GM21619 (cell line): ENCODE measurements at regions not wholly inside any gene's neighbourhood (a gene's known extent, or its start where the extent isn't known, plus 50 kb on each side); places are given as distances from the start of the nearest gene placed in this dataset.

Experiments used
- ATAC-seq: cut with Tn5 transposase; IDR thresholded peaks from one replicate; pipeline ENCODE4 v1.9.1; 2021; ENCODE audit not compliant: unreplicated experiment

DNA sequence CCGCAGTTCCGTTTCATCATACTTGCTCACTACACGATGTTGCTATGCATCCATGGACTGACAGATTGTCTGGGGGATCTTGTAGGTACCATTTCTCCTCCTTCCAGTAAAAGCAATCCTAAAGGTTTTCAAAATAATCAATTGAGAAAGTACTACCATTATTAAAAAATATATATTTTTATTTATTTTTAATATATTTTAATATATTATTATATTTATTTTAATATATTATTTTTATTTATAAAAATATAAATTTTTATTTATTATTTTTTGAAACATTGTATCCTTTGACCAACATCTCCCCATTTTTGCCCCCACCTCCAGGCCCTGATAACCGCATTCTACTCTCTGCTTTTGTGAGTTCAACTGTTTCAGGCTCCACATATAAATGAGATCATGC is 237.6 kb upstream of the IRX4 start:
- ATAC-seq = no peak

DNA sequence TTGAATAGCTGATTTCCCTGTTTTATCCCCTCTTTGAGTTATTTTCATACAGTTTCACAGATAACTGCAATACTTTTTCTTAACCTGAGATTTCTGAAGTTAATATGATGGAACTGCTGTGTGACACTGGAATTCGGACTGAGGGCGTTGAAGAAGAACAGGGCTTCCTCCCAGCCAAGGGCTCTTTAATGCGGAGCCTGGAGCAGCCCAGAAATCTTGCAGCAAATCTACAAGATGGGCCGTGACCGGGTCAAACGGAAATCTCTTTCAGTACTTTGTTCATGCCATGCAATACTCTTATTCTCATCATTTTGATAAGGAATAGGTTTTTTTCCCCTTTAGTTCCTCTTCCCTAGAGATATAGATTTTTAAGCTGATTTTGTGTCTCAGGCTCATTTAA is 236.8 kb upstream of the IRX4 start:
- ATAC-seq = no peak

DNA sequence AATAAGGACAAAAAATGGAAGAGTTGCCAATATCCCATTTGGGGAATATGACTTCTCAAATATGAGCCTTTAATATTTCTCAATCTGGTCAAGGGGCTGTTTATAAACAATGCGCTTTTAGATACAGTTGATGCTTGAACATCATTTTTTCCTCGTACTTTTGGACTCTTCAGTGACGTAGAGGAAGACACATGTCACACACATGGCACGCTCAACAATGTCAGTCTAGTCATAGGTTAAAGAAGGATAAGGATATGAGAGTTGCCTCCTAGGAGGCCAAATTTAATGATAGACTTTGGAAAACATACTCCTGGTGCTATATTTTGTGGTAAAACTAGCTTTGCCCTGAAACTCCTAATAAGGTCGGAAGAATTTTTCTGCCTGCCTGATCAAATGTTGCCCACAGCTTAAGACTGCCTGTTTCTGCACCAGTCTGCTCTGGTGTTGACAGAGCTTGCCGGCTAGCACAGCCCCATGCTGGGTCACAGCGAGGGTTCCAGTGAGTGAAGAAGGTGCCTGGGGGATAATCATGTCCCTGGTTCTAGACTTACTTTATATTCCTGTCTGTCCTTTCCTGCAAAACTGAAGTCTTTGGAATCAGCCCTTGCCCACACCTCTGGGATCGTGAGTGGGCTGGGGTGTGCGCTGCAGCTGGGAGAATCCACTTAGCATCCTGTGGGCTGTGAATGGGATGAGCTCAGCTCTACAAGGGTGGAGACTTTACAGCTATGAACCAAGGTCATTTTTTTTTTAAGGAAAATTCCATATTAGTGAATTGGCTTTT is 230.8 kb upstream of the IRX4 start:
- ATAC-seq = no peak

DNA sequence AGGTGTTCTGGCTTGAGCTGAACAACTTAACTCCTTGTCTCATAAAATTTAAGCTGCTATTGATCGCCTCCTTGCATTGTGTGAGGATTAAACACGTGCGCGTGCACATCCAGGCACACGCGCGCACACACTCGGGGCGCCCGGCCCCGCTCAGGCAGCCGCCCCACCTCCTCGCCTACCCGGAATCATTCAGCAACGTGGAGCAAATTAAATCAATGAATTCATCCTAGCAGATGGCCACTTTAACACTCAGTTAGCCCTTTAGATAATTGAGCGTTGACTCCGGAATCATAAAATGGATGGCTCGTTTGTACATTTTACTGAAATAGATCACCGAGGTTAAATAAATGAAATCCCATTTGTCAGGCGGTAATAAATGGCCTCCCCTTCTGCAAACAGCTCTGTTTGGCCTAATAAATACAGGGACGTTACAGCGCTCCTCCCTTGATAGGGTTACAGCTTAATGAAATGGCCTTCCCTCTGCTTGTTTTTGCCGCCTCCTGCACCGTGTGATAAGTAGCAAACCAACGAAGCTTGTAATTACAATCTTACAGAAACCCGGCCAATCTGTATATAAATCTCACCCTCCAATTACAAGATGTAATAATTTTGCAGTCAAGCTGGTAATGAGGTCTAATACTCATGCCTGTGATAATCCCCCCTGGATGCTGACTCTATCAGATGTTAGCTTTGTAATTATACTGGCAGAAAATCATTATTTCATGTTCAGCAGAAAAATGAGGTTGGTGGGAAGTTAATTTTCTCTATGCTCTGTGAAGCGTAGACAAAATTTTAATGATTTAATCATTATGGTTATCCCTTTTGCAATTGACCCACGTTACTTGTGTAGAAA is 229.7 kb upstream of the IRX4 start:
- ATAC-seq = no peak

DNA sequence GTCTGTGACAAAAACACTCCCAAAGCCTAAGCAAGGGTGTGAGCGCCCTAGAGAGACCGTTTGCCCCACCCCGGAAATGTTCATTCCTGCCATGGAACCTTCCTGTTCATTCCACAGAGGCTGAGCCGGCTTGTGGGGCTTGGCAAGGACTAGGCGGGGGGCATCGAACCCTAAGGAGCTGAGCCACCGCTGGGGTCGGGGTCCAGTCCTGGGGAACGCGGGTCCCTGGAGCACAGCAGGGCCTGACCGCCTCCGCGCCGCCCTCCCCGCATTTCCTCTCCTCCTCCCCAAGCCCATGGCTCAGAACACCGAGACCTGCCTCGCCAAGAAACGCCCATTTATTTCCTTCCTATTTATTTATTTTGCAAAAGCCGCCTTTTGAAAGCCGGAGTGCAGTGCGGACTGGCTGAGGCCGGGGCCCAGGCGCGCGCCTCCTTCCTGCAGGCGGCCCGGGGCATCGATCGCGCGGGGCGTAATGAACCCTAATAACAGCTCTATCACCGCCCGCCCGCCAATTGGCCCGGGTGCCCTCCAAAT is 228.9 kb upstream of the IRX4 start:
- ATAC-seq = no peak

DNA sequence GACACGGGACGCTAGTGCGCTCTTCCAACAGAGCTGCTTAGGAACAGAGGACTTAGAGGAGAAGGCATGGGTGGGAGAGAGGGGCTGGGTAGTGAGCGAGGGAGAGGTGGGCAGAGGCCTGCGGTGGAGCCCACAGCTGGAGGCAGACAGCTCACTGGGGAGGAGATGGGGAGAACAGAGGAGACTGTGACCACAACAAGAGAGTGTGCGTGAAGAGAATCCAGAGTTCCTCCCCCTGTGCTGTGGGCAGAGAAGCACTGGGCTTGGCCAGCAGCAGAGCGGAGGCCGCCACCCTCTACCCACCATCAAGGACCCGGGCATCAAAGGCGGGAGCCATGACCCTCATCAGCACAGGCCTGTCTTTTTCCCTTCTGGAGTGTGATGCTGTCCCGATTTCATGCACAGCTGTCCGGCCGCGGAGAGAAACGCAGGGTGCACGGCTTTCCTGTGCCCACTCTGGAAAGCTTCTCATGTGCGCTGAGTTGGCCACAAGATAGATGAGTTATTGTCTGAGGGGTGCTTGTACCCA is 228.3 kb upstream of the IRX4 start:
- ATAC-seq = no peak

DNA sequence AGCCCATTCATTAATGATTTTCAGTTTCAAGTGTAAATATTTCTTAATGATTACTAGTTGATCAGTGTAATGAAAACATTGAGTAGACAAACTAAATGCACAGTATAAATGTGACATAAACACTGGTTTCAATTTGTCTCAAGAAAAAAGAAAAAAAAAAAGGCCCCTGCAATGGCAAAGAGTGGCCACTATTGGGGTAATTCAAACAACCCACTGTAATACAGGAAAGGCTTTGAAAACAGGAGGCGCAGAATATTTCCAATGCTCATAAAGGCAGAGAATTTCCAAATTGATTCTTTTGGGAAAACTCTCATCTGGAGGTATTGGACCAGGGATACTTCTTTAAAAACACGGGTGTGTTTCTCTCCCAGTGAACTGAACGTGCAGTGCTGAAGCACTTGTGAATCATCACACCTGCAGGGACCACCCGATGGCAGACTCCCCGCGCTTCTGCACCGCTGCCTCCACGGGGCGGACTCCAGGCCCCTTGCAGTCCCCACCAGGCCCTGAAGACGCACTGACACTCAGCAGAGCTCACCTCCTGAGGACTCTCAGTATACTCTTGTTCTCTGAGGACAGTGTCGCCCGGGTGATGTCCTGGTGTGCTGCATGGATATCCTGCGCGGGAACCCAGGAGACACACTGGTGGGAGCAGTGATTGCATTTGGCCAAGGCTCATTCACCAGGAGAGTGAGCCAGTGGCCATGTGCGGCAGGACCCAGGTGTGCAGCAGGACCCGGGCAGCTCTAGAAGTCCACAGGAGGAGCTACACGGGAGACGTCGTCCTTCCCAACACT is 227.6 kb upstream of the IRX4 start:
- no peak for ATAC-seq

DNA sequence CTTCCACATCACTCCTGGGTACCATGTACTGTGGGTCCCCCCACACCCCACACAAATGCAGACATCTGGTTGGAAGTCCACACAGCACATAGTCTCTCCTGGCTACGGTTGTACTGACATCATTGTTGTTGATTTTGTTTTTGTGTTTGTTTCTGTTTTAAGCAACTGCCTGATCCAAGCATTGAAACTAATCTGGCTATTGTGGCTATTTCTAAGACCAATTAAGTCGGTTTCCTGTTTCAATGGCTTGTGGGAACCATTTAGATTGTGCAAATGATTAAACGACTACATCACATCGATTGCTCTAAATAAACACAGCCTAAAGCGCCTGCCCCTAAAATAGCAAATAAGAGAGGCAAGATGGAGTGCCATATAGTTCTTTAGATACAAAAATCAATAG is 226.8 kb upstream of the IRX4 start:
- ATAC-seq = no peak

DNA sequence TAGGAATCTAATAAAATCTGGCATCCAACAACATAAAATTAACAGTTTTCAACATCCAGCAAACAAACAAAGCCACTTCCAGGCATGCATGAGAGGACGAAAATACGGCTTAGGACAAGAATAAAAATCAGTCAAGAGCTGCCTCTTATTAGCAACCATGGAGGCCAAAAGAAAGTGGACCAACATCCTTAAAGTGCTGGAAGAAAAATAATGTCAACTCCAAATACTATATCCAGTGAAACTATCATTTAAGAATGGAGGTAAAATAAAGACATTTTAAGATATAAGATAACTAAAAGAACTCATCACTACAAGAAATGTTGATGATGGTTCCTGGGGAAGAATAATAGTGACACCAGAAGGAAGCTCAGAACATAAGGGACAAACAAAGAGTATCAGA is 224.0 kb upstream of the IRX4 start:
- ATAC-seq = no peak

DNA sequence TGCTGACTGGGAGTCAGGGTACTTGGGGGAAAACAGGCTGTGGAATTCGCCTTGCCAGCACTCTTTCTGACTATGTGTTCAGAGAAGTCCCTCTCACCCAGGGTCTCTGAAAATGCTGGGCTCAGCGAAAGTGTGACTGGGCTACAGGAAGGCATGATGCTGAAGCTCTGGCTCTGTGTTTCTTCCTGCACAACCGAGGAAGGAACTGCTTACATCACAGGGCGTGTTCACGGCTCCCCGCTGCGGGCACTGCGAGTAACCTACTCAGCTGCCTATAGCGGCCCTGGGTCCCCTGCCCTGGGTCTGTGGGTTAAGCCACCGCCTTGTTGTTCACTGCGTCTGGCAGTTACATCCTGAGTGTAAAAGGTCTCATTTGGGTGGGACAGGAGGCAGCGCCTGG is 222.4 kb upstream of the IRX4 start:
- no peak for ATAC-seq

DNA sequence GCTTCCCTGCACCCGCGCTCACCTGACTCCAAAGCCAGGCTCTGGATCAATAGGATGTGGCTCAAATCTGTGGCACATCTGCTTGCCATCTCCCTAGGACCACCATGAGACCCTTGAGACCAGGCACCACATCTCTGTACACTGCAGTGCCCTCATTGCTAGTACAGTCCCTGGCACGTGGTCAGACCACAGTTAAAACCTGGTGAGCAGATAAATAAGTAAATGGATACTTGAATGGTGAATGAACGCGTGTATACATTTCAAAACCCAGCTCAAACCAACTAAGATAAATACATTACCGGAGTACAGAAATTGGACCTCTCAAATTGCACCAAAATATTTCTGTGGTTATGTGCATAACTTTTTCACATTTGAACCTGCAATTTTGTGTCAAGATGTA is 221.2 kb upstream of the IRX4 start:
- ATAC-seq = no peak

DNA sequence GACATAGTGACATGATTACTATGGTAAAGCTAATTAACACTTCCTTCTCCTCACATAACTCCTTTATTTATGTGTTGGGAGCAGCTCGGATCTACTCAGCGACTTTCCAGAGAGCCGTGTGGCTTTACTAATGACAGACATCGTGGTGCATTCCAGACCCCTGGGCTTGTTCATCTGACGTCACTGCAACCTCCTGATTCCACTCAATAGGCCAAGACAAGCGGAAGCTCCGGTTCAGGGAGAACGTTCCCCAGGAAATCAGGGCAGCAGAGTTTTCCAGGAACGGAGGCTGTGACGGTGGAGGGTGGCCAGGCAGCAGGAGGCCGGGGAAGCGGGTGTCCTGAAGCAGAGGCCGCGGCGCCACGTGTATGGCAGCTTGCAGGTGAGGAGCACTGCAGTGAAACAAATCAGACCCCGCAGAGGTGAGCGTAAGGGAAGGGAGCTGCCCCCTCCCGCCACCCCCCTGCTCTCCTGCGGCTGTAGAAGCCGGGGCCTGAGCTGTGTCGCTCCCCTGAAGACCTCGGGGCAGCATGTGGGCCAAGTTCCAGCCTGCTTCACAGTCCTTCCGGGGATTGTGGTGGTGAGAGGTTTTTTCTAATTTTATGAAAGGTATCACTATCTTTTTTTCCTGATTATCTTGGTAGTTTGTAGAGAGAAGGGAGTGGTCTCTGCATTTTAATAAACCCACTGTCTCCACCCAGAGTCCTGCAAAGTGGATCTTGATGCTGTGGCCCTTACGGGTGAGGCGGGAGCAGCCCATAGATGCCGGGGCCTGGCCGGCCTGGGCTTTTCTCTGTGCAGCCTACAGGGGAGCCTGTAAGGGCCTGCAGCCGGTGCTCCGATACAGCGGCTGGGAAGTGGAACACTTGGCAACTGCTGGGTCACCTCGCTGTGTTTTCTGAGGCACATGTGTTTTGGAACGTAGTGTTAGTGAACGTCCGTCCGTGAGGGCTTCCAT is 220.4 kb upstream of the IRX4 start:
- no peak for ATAC-seq

DNA sequence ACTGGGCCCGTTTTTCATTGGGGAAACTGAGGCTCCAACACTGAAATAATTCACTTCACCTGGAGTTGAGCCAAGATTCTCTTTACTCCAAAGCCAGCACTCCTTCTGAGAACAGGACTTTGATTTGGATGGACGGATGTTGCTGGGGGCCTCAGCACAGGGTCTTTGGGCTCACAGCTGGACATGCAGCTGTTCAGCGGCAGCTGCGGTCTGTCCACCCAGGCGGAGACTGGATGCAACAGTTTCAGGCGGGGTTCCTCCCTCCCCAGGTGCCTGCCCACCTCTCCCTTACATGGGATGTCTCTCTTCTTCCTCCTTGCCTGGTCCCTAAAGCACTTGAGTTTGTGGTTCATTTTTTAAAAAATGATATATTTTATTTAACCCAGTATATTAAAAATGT is 219.0 kb upstream of the IRX4 start:
- ATAC-seq = no peak

DNA sequence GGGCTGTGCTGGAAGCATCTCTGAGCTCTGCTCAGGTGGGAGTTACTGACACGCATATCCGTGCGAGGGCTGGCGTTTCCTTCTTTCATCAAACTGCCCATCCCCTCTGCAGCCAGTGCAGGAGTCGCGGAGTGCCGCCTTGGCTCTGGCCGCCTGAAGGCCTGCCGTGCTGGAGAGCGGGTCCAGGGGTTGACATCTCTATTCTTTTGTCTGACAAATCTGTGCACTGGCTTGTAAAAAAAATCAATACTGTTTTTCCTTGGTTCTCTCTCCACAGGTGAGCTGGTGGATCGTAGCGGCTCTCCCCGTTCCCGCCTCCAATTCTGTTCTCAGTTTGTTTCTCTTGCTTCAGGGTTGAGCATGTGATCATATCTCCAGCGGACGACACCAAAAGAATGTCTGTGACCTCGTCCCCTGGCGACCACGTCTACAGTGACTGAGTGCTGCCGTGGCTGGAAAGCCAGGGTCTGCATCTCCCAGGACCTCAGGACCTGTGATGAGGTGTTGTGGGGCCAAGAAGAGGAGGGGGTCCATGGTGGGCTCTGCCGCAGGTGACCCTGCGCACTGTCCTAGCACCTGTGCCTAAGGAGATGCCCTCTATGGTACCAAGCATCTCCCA is 214.3 kb upstream of the IRX4 start:
- ATAC-seq = no peak

DNA sequence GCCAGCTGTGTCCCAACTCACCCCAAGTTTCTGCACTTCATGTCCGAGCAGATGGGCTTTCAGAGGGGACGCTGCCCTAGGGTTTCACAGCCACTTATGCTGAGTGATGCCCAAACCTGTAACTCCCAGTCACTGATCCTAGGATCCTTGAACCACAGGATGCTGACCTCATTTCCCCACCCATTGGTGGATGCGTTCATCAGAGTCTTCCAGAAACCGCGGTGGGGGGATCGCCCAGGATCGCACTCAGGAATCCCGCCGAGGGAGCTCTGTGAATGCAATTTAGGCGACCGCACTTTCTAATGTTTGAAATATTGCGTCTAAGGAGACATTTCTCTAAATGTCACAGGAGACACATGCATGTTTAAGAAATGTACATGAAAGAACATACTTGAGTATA is 212.3 kb upstream of the IRX4 start:
- no peak for ATAC-seq

DNA sequence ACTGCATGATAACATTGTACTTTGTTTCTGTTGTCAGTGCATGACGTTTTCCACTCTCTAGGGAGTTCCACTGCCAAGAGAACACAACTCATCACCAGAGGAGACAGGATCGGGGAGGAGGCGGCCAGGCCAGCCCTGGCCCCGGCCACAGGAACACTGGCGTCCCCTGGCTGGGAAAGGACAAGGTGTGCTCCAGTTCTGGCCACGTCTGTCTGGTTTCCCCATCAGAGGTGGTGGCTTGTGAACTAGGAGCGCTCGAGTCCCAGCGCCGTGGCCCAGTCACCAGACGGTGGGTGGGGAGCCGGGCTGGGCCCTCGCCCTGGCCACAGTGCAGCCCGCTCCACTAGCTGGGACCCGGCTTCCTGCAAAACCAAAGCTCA is 211.9 kb upstream of the IRX4 start:
- ATAC-seq = no peak

DNA sequence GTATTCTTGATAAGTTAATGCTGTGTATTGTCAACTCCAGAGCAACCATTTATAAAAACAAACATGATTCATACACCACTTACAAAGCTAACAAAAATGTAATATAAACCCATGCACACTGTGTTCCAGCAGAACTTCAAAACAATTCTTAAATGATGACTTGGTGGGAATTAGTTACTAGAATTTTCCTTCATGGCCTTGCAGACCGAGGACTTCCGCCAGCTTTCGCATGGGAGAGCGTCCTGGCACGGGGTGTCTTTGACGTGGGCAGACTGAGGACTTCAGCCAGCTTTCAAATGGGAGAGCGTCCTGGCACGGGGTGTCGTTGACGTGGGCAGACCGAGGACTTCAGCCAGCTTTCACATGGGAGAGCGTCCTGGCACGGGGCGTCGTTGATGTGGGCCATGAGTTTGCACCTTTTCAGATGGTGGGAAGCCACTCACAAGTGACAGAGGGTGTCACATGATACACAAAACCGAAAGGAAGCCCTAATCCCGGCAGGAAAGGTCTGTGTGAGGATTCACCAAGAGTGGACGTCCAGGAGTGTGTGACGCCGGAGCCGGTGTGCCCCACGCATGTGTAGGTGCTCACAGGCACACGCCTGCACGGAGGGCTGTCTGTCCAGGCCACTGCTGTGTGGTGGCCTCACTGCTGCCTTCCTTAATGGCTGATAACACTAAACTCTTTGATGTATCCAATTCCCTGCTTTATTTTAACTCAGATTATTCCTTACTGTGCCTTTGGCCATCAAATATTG is 211.3 kb upstream of the IRX4 start:
- no peak for ATAC-seq

DNA sequence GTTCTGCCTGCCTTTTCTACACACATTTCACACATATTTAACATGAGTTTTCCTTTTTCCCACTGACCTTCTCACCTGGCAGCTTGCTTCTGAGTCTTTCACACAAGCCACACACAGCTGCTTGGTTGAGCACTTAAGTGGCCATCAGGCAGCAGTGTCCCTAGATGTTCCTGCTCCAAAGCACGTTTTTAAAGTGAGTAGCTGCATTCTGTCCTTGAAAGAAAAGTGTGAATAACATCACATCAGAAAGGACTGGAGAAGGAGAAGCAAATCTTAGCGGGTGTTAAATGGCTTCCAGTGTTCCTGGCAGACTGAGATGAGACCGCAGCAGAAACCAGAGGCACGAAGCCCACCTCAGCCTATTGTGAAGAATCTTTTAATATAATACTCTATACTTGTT is 209.2 kb upstream of the IRX4 start:
- ATAC-seq = no peak

DNA sequence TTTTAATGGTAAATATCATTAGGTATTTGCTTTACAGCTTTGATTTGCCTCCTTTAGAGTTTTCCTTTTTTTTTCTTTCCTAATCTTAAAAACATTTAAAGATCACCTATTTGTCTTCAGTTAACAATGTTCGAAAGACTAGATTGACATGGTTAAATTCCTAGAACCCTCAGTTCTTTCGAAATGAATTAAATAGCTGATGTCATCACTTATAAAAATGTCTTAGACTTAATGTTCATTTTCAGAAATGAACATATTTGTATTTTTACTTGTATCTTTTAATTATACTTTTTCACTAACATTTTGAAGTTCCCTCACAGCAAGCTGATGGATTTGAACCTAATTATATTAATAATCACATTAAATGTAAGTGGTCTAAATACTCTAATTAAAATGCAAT is 205.3 kb upstream of the IRX4 start:
- no peak for ATAC-seq
